CD4-positive, alpha-beta T cell treated with Interleukin-4 for 1 hour (primary cell): ENCODE measurements at regions not wholly inside any gene's neighbourhood (a gene's known extent, or its start where the extent isn't known, plus 50 kb on each side); places are given as distances from the start of the nearest gene placed in this dataset.
A peak's percentile ranks its signal among the peaks of the same experiment; 100 is the strongest.
"Not testable (repeated sequence)": the region's sequence is repeated elsewhere in the genome, so short reads cannot be mapped to it uniquely, and the experiment has no call there.

Experiments used
- DNase-seq, 2 donors: peaks; one replicate each; pipeline ENCODE4 v3.0.0-alpha.2; 2020 to 2022

- peak in 1 of 2 donors; percentile 36 for DNase-seq
Observed at GRCh38 chr4:18689308-18690115, 668.0 kb upstream of the LCORL start.

- not testable (repeated sequence) for DNase-seq
Observed at GRCh38 chr4:18688351-18688750, 666.8 kb upstream of the LCORL start.

GRCh38 chr4:18686338-18687037 lies 664.9 kb upstream of the LCORL start:
- DNase-seq, result no peak

- DNase-seq, result no peak
Observed at GRCh38 chr4:18684932-18685331, 663.4 kb upstream of the LCORL start.

GRCh38 chr4:18676526-18676915 lies 655.0 kb upstream of the LCORL start:
- no peak for DNase-seq

- DNase-seq, result no peak
Observed at GRCh38 chr4:18675586-18676525, 654.3 kb upstream of the LCORL start.

GRCh38 chr4:18670034-18670433 lies 648.5 kb upstream of the LCORL start:
- no peak for DNase-seq

- no peak for DNase-seq
Observed at GRCh38 chr4:18669390-18669789, 647.8 kb upstream of the LCORL start.

- DNase-seq, result no peak
Observed at GRCh38 chr4:18666322-18666721, 644.8 kb upstream of the LCORL start.

- no peak for DNase-seq
Observed at GRCh38 chr4:18664171-18664570, 642.6 kb upstream of the LCORL start.

- DNase-seq, result no peak
Observed at GRCh38 chr4:18645351-18645750, 623.8 kb upstream of the LCORL start.

GRCh38 chr4:18641334-18641733 lies 619.8 kb upstream of the LCORL start:
- DNase-seq, result no peak

- no peak for DNase-seq
Observed at GRCh38 chr4:18638031-18638430, 616.5 kb upstream of the LCORL start.

- DNase-seq, result no peak
Observed at GRCh38 chr4:18636001-18636585, 614.5 kb upstream of the LCORL start.

GRCh38 chr4:18635531-18635930 lies 614.0 kb upstream of the LCORL start:
- no peak for DNase-seq

GRCh38 chr4:18631586-18631985 lies 610.0 kb upstream of the LCORL start:
- DNase-seq, result no peak

GRCh38 chr4:18630218-18631110 lies 608.9 kb upstream of the LCORL start:
- DNase-seq, result no peak

- DNase-seq, result no peak
Observed at GRCh38 chr4:18627447-18628005, 606.0 kb upstream of the LCORL start.

- no peak for DNase-seq
Observed at GRCh38 chr4:18626996-18627395, 605.4 kb upstream of the LCORL start.

- no peak for DNase-seq
Observed at GRCh38 chr4:18626366-18626765, 604.8 kb upstream of the LCORL start.

GRCh38 chr4:18621186-18621585 lies 599.6 kb upstream of the LCORL start:
- DNase-seq, result no peak
